ENCODE measurements at regions not wholly inside any gene's neighbourhood (a gene's known extent, or its start where the extent isn't known, plus 50 kb on each side); places are given as distances from the start of the nearest gene placed in this dataset.

DNA sequence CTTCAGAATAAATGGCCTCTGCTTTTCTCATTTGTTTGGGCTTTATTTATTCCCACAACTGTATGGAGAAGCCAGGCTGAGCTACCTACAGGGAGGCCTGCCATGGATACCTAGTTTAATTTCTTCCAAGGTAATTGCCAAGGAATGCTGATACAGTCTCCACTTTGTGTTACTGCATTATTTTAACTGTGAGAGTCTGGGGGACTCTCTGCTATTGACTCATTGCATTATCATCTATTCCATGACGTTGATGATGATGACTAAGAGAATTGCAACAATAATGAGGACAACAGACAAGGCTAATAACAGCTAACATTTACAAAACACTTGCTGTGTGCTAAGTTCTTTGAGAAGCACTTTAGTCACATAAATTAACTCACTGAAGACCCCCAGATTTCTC lies 88.3 kb upstream of the COL21A1 start:
- Histone ChIP-seq H2AFZ (no peak overlapping the region), H3K79me2 (replicated peaks; ENCODE audit: insufficient read depth) (no peaks in the 10 kb centered on the region), H3K4me2 (no peak overlapping the region), H3K36me3 (ENCODE audit: insufficient read depth) (no peaks in the 10 kb centered on the region), H3K27me3 (ENCODE audit: insufficient read depth) (no peaks in the 10 kb centered on the region), H3K4me3 (no peak overlapping the region), H3F3A (replicated peaks; ENCODE audit: low read depth) (no peaks in the 10 kb centered on the region), H3K27ac (ENCODE audit: low read depth) (no peak overlapping the region), H4K20me1 (replicated peaks; ENCODE audit: insufficient read depth) (no peaks in the 10 kb centered on the region), H3K4me1 (ENCODE audit: insufficient read depth) (no peaks in the 10 kb centered on the region), H3K9me2 (ENCODE audit: insufficient read depth) (no peaks in the 10 kb centered on the region)
- no peak for ATAC-seq
- TF ChIP-seq NANOG (IDR thresholded peaks at IDR 0.05; ENCODE audit: borderline replicate concordance) (no peak), ZNF114 (CRISPR knock-in tag; IDR thresholded peaks at IDR 0.05) (no peak), ZNF331 (CRISPR knock-in tag; IDR thresholded peaks at IDR 0.05; ENCODE audit: low read depth) (no peak), POLR2AphosphoS5 (IDR thresholded peaks at IDR 0.05; ENCODE audit: low read depth) (no peak), CREB1 (CRISPR knock-in tag; IDR thresholded peaks at IDR 0.05; ENCODE audit: low read depth) (no peak), STAT1 (IDR thresholded peaks at IDR 0.05; ENCODE audit: unreplicated experiment) (no peak), EZH2 (IDR thresholded peaks at IDR 0.05; ENCODE audit: low read depth, unreplicated experiment) (no peak)
- TF ChIP-seq, protein P1, sequence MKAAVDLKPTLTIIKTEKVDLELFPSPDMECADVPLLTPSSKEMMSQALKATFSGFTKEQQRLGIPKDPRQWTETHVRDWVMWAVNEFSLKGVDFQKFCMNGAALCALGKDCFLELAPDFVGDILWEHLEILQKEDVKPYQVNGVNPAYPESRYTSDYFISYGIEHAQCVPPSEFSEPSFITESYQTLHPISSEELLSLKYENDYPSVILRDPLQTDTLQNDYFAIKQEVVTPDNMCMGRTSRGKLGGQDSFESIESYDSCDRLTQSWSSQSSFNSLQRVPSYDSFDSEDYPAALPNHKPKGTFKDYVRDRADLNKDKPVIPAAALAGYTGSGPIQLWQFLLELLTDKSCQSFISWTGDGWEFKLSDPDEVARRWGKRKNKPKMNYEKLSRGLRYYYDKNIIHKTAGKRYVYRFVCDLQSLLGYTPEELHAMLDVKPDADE (IDR thresholded peaks at IDR 0.05) = no peak
- TF ChIP-seq, protein P2, sequence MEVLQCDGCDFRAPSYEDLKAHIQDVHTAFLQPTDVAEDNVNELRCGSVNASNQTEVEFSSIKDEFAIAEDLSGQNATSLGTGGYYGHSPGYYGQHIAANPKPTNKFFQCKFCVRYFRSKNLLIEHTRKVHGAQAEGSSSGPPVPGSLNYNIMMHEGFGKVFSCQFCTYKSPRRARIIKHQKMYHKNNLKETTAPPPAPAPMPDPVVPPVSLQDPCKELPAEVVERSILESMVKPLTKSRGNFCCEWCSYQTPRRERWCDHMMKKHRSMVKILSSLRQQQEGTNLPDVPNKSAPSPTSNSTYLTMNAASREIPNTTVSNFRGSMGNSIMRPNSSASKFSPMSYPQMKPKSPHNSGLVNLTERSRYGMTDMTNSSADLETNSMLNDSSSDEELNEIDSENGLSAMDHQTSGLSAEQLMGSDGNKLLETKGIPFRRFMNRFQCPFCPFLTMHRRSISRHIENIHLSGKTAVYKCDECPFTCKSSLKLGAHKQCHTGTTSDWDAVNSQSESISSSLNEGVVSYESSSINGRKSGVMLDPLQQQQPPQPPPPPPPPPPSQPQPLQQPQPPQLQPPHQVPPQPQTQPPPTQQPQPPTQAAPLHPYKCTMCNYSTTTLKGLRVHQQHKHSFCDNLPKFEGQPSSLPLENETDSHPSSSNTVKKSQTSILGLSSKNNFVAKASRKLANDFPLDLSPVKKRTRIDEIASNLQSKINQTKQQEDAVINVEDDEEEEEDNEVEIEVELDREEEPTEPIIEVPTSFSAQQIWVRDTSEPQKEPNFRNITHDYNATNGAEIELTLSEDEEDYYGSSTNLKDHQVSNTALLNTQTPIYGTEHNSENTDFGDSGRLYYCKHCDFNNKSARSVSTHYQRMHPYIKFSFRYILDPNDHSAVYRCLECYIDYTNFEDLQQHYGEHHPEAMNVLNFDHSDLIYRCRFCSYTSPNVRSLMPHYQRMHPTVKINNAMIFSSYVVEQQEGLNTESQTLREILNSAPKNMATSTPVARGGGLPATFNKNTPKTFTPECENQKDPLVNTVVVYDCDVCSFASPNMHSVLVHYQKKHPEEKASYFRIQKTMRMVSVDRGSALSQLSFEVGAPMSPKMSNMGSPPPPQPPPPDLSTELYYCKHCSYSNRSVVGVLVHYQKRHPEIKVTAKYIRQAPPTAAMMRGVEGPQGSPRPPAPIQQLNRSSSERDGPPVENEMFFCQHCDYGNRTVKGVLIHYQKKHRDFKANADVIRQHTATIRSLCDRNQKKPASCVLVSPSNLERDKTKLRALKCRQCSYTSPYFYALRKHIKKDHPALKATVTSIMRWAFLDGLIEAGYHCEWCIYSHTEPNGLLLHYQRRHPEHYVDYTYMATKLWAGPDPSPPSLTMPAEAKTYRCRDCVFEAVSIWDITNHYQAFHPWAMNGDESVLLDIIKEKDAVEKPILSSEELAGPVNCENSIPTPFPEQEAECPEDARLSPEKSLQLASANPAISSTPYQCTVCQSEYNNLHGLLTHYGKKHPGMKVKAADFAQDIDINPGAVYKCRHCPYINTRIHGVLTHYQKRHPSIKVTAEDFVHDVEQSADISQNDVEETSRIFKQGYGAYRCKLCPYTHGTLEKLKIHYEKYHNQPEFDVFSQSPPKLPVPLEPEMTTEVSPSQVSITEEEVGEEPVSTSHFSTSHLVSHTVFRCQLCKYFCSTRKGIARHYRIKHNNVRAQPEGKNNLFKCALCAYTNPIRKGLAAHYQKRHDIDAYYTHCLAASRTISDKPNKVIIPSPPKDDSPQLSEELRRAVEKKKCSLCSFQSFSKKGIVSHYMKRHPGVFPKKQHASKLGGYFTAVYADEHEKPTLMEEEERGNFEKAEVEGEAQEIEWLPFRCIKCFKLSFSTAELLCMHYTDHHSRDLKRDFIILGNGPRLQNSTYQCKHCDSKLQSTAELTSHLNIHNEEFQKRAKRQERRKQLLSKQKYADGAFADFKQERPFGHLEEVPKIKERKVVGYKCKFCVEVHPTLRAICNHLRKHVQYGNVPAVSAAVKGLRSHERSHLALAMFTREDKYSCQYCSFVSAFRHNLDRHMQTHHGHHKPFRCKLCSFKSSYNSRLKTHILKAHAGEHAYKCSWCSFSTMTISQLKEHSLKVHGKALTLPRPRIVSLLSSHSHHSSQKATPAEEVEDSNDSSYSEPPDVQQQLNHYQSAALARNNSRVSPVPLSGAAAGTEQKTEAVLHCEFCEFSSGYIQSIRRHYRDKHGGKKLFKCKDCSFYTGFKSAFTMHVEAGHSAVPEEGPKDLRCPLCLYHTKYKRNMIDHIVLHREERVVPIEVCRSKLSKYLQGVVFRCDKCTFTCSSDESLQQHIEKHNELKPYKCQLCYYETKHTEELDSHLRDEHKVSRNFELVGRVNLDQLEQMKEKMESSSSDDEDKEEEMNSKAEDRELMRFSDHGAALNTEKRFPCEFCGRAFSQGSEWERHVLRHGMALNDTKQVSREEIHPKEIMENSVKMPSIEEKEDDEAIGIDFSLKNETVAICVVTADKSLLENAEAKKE (CRISPR knock-in tag; IDR thresholded peaks at IDR 0.05) = no peak
- H3K4me1 Mint-ChIP-seq = no peaks in the 10 kb centered on the region
- no peaks in the 10 kb centered on the region; the same call in 2 of the 3 replicates for H3K9me3 Mint-ChIP-seq
- H3K27me3 Mint-ChIP-seq (ENCODE audit: insufficient read depth, low read depth, poor library complexity) = no peaks in the 10 kb centered on the region
- no peak overlapping the region for H3K4me3 Mint-ChIP-seq
- H3K36me3 Mint-ChIP-seq (ENCODE audit: low read depth) = no peaks in the 10 kb centered on the region
- H3K27ac Mint-ChIP-seq = no peak overlapping the region
- no peak for DNase-seq (ENCODE audit: low spot score)
